HG02973 (cell line): ENCODE measurements at regions not wholly inside any gene's neighbourhood (a gene's known extent, or its start where the extent isn't known, plus 50 kb on each side); places are given as distances from the start of the nearest gene placed in this dataset.
"Not testable (repeated sequence)": the region's sequence is repeated elsewhere in the genome, so short reads cannot be mapped to it uniquely, and the experiment has no call there.

ENCODE experiments used
- ATAC-seq: cut with Tn5 transposase; IDR thresholded peaks from one replicate; pipeline ENCODE4 v1.9.1; 2021; ENCODE audit warnings: moderate library complexity; ENCODE audit not compliant: unreplicated experiment

DNA sequence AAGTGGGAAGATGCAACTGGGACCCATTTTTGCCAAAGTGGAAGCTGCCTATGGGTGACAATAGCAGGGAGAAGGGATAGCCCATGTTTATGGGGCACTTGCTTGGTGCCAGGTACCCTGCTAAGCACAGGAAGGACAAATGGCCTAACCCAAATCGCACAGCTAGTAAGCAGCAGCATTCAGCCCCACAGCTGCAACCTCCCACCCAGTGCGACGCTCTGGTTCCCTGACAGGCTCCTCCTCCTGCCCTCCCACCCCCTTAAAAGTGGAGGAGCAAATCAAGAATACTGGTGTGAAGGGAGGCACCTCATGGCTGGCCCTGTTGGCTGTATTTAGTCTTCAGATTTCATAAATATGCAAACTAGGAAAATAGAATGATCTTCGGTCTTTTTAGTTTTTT, 76.2 kb downstream of the RIN2 start:
- ATAC-seq, result no peak

DNA sequence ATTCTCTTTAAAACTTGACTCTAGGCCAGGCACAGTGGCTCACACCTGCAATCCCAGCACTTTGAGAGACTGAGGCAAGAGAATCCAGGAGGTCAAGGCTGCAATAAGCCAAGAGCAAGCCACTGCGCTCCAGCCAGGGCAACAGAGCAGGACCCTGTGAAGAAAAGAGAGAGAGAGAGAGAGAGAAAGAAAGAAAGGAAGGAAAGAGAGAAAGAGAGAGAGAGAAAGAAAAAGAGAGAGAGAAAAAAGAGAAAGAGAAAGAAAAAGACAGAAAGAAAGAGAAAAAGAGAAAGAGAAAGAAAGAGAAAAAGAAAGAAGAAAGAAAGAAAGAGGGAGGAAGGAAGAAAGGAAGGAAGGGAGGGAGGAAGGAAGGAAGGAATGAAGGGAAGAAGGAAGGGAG, 76.7 kb downstream of the RIN2 start:
- ATAC-seq, result no peak

DNA sequence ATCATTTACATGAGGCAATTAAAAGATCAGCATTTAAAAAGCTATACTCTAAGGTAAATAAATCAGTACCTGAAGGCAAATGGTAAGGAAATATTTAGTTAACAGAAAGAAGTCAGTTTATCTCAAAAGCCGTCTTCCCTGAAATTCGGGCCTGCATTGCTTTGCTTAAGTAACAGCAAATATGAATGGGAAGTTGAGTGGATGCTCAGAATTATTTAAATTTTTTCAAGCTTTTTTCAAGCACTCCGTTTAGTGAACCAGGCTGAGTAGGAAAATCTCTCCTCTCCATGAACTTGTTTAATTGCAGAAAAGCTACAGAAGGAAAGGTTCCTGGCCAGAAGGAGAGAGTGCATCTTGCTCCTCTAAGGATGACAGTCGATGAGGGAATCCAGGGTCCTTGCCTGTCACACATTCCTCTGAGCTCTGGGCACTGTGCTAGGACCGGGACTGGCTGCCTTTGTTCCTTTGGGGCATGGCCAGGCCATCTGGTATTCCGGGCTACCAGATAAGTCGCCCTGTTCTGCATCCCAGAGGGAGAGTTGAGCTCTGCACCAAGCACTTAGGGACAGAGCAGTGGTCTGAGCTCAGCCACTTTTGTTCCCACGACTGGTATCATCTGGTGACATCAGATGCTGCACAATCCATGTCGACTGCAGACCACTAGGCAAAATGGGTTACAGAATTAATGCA, 77.6 kb downstream of the RIN2 start:
- ATAC-seq, result no peak

DNA sequence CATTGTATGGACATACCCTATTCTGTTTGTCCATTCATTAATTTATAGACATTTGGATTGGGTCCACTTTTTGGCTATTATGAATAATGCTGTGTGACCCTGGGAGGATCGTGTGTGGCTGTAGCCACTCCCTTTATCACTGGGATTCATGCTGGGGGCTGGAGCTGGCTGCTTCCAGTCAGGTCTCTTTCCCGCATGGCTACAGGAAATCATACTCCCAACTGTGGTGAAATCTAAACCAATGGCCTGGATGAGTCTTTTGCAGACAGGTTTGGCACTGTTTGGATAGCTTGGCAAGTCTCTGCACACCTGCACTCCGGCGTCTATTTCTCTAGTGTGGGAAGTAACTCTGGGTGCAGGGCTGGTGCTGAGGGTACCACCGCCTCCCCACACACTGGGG, 80.4 kb downstream of the RIN2 start:
- ATAC-seq, result no peak

DNA sequence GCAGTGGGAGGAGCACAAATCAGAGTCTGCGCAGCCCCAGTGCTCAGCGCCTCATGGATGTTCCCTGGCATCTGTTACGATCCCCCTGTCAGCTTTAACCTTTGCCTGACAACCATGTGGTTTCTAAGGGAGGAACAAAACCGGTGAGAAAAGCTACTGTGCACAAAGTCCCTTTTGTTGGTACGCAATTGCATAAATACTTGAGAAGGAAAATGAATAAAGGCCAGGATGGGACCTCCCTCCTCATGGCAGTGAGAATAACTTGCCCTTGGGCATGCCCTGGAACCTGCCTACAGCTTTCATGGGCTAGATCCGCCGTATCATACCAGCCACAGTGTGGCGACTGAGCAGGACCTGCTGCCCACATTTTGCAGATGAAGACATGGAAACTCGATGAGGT, 81.0 kb downstream of the RIN2 start:
- ATAC-seq, result no peak

DNA sequence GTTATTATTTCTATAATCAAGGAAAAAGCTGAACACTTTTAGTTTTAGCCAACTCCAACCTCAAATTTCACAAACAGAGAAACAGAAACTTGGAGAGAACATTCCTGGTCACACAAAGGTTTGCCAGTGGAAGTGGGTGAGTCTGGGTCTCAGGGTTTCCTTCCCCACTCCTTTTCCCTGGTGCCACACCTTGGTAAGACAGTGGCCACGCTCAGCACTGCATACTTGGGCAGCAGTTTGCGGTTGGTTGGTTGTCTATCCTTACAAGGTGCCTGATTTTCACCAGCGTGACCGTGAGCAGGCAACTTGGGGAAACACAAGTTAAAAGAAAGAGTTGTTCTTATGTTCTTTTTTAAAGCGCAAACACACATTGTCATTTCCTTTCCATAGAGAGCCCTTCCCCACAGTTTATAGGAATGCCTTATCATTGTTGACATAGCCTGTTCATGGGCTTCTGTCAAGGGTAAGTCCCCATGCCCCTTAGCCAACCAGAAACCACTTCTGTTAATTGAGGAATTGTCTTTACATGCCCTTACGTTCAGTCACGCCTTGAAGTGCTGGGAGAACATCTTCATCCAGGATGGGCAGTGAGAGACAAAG, 82.2 kb downstream of the RIN2 start:
- no peak for ATAC-seq

DNA sequence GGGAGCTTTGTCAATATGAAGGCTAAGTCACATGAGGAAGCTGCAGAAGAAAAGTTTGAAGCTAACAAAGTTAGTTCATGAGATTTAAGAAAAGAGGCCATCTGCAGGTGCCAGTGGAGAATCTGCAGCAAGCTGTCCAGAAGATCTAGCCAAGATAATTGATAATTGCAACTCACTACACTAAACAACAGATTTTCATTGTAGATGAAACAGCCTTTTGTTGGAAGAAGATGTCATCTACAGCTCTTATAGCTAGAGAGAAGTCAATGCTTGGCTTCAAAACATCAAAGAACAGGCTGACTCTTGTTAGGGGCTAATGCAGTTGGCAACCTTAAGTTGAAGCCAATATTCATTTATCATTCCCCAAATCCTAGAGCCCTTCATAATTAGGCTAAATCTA, 83.7 kb downstream of the RIN2 start:
- no peak for ATAC-seq

DNA sequence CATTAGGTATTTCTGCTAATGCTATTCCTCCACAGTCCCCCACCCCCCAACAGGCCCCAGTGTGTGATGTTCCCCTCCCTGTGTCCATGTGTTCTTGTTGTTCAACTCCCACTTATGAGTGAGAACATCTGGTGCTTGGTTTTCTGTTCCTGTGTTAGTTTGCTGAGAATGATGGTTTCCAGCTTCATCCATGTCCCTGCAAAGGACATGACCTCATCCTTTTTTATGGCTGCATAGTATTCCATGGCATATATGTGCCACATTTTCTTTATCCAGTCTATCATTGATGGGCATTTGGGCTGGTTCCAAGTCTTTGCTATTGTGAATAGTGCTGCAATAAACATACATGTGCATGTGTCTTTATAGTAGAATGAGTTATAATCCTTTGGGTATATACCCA, 86.8 kb downstream of the RIN2 start:
- ATAC-seq, result not testable (repeated sequence)

DNA sequence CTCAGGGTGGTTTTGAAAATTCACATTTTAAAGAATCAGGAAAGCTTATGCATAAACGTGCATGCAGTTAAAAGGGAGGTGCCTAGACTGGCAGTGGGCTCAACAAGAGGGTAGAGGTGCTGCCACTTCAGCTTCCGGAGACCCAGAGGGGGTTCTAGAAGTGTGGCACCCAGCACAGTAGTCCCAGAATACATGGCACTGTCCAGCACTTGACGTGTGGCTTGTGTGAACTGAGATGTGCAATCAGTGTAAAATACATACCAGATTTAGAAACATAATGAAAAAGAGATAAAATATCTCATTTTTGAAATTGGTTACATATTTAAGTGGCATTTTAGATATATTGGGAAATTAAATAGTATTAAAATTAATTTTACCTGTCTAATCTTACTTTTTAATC, 89.3 kb downstream of the RIN2 start:
- ATAC-seq, result no peak

DNA sequence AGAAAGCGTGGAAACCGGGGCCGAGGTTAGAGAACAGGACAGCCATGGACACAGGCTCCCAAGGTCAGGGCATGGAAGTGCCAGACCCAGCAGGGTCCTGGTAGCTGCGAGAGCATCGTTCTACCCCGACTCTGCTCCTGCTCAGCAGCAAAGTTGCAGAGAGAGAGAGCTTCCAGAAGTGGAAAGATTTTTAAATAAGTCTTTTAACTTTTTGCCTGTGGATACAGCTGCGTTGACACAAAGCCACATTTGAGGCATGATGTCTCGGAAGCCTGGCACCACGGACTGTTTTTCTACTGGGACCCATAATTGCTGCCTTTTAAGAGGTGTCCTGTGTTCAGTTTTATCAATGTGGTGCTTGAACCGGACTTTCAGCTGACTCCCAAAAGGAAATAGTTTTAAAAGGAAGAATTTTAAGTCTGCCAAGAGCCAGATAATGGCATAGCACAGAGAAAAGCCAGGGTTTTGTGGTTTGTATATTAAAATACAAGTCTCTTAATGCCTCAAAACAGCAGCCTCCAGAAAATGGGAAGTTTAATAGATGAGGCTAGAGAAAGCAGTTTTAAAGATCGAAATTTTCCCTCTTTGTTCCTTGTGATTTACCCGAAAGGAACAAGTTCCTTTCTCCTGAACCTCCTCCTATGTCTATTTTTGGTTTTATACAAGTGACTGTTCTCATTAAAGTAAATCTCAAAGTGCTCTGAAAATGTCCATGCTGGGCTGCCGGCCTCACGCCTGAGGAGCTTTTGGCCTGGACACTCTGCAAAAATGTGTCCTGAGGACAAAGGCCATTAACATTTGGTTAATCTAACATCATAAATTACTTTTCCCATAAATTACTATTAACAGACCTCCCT, 91.5 kb downstream of the RIN2 start:
- ATAC-seq, result no peak

DNA sequence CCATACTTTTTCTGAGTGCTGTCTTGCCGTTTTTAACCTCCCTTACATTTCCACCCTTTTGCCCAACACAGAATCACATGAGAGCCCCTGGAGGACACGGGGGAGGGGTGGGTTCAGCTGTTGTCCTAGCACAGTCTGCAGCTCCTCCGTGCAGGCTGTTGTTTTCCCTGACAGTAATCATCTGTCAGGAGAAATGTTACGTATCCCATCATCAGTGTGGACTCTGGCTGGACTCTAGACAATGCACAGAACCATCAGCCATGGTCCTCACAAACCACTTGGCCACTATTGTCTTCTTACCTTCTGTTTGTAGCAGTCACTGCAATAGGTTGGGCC, 92.1 kb downstream of the RIN2 start:
- no peak for ATAC-seq

DNA sequence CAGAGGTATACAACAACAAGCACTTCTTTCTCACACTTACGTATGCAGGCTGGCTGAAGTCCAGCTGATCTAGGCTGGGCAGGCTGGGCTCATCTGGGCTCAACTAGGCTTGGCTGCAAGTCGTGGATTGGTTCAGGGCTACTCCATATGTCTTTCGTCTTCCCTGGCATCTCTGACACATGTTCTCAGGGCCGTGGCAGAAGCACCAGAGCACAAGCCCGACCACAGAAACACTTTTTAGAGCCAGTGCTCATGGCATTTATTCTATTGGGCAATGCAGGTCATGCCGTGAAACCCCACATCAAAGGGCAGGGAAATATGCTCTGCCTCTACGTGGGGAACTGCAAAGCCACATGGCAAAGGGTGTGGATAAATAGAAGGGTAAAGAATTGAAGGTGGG, 93.8 kb downstream of the RIN2 start:
- no peak for ATAC-seq

DNA sequence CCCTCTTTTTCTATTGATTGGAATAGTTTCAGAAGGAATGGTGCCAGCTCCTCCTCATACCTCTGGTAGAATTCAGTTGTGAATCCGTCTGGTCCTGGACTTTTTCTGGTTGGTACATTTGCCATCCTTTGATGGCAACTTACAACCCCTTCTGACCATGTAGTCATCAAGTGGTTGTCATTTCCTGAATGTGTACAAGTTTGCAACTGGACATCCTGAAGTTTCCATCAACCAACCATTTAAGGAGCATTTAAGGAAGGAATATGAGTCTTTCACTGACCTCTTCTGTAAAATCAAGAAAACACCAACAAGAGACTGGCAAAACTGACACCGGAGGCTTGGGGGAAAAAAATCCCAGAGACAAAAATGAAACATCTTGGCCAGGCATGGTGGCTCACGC, 97.4 kb downstream of the RIN2 start:
- no peak for ATAC-seq

DNA sequence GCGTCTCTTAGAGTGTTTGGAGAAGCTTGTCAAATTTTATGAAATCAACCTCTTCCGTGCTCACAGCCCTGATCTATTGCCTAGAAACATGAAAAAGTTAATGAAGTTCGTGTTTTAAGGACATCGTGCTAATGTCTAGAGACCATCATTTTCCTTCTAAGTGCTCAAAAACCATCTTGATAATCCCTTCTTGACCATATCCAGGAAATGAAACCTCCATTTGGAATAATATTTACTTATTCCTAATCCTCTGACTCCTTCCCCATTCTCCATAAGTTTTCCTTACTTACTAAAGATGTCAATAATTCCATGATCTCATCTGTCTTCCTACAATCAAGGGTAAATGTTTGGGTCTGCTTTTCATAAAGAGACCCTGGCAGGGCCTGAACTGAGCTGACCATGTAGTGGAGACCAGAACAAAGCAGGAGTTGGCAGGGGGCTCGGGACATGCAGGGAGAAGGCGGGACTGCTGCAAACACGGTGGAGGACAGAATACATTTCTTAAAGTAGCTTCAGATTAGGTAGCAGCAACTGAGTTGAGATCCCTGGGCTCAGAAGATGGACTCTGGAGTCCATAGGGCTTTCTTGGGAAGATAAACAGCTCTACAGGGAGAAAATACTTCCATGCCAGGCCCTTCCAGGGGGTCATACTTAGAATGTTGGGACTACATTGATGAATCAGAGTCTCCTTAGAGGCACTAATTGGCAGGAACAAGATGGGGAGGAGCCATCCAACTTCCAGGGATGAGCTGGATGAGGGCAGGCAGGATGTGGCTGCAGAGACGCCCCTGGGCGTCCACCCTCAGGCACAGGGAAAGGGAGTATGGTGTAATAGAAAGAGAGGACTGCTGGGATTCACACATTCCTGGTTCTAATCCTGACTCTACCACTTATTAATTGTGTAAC, 100.7 kb downstream of the RIN2 start:
- ATAC-seq, result no peak

DNA sequence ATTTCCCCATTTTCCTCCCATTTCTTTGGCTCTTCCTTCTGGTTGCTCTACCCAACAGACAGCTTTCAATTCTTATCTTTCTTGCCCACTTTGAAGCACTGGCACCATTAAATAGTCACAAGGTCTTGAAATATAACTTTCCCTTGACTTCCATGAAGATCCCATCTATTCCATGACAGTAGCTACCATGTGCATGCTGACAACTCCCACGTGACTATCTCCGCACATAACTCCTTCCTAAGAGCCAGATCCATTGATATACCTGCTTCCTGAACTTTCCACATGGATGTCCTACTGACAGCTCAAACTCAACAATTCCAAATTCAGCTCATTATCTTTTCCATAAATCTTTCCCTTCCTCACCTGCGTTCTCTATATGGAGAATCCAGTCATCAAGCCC, 101.4 kb downstream of the RIN2 start:
- no peak for ATAC-seq

DNA sequence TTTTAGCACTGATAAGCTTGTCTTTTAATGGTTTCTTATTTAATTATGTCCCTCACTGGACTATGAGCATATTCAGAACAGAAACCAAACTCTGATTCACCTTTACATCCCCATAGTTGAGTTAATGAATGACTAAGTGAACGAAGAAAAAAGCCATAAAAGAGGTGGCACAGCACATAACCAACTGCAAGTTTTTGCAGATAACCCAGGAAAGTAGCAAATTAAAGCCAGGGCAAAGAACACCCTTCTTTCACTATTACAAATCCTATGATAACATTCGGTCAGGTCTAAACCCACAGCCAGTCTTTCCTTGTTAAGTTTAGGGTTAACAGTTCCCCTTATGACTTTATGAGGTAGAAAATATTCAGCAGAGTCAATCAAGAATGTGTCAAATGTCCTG, 102.7 kb downstream of the RIN2 start:
- ATAC-seq, result no peak

DNA sequence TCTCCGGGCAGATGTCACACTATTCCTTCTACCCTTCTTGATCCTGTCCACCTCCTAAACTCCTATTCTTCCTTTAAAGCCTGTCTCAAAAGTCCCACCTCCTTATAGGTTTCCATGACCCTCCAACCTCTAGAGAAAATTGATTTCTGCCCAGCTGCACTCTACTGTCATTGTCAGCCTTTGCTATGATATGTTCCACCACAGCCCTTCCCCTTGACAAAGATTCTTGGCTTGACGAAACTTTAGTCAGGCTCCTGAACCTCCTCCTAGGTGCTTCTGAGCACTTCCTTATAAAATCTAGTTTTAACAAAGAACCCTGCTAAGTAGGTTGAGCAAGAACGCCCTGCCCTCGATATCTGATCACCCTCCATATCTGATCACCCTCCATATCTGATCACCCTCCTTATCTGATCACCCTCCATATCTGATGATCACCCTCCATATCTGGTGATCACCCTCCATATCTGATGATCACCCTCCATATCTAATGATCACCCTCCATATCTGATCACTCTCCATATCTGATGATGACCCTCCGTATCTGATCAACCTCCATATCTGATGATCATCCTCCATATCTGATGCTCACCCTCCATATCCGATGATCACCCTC, 103.2 kb downstream of the RIN2 start:
- ATAC-seq, result no peak

DNA sequence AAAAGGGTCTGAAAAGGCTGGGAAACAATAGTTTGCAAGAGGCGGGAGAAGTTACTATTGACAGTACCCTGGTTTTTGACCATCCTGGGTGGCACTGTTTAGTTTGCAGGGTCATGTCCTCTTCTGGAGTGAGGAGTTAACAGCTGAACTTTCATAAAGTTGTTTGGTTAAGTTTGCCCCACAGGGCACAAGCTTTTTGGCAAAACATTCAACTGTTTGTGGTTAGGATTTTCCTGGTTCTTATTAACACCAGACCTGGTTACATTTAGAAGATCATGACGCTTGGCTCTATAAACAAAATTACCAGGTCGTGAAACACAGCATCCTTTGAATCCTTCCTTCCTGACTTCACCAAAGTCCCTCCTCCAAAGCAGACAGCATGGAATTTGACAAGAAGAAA, 106.1 kb downstream of the RIN2 start:
- no peak for ATAC-seq

DNA sequence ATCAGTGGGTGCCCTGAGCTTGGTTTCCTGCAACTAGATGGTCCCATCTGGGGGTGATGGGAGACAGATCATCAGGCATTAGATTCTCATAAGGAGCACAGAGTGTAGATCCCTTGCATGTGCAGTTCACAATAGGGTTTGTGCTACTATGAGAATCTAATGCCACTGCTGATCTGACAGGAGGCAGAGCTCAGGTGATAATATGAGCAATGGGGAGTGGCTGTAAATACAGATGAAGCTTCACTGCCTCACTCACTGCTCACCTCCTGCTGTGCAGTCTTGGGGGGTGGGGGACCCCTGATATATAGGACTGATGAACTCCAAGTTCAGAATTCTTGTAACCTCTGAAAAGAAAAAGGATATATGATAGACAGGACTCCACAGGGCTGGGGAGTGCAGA, 108.0 kb downstream of the RIN2 start:
- ATAC-seq, result no peak

DNA sequence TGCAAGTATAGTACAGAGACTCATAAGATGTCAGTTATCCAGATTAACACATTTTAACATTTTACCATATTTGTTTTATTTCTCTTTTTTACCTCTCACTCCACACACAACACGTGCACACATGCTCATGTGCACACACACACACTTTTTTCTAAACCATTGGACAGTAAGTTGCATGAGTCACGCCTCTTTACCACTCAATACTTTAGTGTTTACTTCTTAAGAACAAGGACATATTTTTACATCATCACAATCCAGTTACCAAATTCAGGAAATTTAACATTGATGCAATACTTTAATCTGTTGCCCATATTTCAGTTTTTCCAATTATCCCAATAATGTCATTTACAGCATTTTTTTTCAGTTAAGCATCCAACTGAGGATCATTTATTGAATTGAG, 109.0 kb downstream of the RIN2 start:
- no peak for ATAC-seq

DNA sequence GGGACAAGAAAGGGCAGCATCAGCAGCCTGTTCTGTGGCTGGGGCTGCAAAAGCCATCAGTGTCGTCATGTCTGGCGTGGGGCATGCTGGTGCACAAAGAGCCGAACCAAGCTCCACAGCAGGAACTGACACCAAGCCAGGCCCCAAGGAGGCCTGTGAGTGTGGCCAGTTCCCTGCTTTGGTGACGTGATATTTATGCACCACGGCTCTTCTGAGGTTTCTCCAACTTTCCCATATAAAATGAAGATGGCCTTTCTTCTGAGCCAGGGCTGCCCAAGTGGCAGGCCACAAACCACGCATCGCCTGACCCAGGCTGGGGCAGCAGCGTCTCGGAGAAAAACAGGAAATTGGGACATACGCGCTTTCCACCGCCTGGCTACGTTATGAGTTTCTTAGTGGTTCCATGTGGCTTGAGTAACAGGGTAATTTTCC, 109.9 kb downstream of the RIN2 start:
- ATAC-seq, result no peak
